Activated T-helper 9 cell treated with anti-CD3 and anti-CD28 coated beads, Interleukin-2, amount 50 U/mL, for 16 hours (primary cell): ENCODE measurements at regions not wholly inside any gene's neighbourhood (a gene's known extent, or its start where the extent isn't known, plus 50 kb on each side); places are given as distances from the start of the nearest gene placed in this dataset.

Experiments used
- DNase-seq: peaks from one replicate; pipeline ENCODE4 v3.0.0-alpha.2; 2020; ENCODE audit warnings: low read depth

DNA sequence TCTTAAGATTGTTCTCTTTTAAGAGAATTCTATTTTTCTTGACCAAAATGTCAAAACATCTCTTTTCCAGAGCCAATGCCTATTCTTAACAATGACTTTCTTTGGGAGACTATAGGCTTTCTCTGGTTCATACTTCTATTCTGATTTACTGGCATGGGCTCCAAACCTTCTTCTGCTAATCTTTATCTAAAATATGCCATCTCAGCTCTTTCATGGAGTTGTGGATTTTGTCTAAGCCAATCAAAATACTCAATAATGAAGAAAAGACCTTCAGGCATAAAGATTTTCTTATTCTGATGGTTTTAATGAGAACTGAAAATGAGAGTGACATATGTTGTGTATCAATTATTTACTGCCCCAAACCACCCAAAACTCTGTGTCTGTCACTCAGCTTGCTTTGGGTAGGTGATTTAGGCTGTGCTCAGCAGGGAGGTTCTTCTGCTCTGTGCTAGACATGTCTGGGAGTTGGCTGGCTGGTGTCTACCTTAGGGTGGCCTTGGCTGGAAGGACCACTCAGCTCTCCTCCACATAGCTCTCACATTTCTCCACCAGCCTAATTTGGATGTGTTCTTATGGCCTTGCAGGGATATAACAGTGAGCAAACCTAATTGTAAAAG, 270.8 kb downstream of the PRDM2 start:
- DNase-seq, result no peak

DNA sequence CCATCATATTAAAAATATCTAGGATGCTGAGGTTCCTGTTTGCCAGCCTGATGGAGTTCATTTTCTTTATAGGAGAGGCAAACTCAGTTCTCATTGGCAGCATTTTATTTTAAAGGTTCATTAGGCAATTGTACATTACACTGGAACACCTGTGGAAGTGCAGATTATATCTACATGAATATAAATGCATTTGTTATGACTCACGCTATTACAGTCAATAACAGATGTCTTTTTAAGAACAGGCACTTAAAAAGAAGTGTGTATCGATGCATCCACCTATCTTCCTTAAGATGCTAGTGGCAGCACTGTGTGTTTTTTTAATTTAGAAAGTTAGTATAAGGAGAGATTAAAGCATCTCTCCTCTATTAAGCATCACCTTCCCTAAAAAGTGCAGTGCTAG, 276.5 kb downstream of the PRDM2 start:
- DNase-seq, result no peak

DNA sequence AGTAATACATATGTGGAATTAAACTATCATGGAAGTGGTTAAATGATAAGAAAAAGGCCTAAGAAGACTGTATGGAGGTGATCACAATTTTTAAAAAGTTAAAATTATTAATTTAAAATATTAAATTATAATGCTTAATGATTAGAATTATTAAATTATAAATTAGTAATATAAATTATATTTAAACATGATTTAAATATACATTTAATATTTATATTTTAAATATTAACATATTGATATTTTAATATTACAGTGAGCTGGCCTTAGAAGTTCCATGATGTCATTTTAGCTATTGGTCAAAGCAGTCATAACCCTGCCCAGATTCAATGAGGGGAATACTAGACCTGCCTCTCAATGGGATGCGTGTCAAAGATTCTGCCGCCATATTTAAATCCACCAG, 281.2 kb downstream of the PRDM2 start:
- DNase-seq, result no peak

DNA sequence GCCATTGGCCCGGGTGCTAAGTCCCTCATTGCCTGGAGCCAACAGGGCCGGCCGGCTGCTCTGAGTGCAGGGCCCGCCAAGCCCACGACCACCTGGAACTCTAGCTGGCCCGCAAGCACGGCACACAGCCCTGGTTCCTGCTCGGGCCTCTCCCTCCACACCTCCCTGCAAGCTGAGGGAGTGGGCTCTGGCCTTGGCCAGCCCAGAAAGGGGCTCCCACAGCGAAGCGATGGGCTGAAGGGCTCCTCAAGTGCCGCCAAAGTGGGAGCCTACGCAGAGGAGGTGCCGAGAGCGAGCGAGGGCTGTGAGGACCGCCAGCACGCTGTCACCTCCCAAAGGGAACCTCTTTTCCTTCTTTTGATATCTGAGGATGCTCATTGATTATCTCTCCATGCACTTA, 283.4 kb downstream of the PRDM2 start:
- DNase-seq, result no peak

DNA sequence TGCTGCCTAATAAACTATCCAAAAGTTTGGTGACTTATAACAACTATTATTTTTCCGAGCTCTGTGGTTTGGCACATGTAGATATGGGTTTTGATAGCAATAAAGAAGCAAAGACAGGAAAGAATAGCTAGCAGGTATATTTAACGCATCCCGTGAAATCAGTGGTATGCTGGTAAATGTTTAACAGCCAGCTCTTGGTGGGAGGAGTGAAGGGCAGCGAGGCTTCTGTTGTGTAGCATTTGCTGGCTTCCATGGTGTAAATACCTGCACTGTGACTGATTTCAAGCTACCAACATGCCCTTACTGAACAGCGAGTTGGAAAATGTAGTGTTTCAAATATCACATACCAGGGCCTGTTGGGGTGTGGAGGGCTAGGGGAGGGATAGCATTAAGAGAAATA, 291.0 kb downstream of the PRDM2 start:
- DNase-seq, result no peak

DNA sequence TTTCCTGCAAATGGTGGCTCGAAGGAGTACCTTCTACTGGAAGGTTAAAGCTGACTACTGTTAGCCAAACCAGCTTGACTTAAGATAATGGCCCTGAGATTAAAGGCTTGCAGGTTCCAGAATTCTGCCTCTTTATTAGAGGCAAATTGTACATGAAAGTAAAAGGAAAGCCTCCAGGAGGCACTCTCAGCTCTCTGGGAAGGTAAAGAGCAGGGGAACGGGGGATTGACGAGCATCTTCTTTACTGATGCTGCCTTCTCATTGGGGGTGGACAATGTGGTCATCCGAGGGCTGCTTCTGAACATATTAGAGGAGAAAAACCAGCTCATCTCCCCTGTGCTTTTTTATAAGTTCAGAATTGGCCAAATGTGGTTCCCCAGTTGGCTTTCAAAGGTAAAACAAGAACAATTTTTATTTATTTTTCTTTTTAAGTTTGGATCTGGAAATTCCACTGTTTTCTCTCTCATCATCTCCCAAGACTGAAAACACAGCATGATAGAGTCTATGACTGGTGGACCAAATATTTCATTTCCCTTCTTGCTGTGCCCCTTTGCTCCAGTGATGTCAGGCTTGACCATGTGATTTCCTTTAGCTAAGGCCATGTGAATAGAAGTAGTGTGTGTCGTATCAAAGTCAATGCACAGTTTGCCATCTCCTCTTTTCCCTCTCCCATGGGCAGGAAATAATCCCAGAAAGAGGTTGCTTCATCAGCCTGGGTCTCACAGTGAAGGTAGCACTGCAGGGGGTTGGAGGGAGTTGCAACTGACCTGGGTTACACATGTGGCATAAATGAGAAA, 292.7 kb downstream of the PRDM2 start:
- DNase-seq, result no peak

DNA sequence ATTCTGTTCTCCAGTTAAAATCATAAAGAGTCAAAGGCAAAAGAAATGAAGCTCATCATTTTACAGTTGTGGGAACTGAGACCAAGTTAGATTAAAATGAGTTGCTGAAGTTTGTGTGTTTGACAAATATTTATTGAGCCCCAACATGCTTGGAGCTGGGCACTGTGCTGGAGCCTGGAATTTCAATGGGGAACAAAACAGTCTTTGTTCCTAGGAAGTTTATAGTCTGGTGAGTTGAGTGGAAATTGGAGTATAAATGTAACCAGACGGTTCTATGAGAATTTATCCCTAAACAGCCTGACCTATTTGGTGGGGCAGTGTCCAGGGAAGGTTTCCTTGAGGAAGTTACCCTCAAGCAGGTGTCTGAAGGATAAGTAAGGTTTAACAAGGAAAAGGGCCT, 294.4 kb downstream of the PRDM2 start:
- no peak for DNase-seq

DNA sequence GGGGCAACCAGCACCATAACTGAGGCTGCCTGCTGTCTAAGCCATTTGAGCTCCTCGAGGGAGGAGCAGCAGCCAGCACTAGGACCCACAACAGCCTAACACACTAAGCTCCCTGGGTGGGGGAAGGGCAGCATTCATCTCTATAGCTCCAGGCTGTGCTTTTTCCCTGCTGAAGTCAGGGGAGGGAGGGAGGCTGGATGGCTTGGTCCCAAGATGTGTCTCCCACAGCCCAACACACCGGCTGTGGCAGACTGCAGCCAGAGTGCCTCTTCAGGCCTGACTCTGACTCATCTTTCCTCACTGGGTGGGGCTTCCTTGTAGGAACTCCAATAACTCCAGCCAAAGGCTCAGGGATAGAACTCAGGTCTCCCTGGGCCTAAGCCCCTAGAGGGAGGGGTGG, 296.3 kb downstream of the PRDM2 start:
- DNase-seq, result no peak

DNA sequence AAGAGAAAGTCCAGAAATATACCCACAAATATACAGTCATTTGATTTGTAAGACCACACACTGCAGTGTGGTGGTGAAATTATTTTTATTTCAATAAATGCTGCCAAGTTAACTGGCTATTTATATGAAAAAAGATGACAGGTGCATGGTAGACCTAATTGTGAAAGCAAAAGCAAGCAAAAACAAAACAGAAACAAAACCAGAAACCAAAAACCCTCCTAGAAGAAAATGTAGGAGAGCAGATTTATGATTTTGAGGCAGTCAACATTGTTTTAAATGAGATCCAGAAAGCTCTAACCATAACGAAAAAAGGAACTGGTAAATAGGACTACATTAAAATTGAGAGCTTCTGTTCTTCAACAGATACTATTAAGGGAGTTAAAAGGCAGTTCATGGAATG, 303.6 kb downstream of the PRDM2 start:
- no peak for DNase-seq

DNA sequence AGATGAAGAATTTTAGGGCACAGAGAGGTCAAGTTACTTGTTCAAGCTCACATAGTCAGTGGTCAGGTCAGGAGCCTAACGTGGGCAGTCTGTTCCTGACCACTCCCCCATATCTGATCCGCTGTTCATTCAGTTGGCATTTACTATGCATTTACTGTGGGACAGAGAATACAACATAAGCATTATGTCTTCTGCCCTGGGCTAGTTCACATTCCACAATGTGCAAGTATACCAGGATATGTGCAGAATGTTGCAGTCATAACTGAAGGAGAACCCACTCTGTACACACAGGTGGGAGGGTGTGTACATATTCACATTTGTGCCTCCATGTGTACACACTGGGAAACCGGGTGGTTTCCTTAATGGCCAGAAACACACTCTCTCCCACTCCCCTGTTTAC, 309.6 kb downstream of the PRDM2 start:
- no peak for DNase-seq

DNA sequence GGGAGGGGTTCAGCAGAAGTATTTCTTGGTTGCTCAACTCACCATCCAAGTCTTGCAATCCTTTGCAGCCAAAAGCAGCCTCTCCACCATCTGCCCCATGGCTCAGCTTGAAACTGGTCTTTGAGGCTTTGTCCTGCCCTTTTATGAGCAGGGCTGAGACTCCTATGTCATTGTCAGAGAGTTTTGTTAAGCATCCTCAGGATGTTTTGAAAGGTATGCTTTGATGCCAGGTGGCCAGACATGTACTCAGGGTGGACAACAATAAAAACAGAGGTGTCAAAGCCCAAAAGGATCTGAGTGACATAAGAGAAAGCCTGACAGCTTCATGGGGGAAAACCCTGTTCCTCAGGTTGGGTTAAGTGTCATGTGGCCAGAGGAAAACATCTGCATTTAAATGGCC, 310.5 kb downstream of the PRDM2 start:
- no peak for DNase-seq

DNA sequence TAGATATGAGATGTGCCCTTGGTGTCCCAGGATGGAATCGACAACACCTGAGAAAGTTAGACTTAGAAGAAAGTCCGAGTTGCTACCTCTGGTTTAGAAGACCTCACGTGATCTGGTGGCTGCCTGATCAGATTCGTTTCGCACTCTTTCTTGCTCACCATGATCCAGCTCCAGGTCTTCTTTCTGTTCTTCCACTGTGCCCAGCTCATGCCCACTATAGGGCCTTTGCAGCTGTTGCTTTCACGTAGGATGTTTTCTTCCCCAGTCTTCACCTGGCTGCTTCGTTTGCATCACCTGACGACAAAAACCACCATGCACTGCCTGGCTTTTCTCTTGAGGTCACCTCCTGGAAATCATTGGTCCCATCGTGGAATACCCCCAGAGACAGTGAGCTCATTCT, 311.1 kb downstream of the PRDM2 start:
- DNase-seq, result no peak

DNA sequence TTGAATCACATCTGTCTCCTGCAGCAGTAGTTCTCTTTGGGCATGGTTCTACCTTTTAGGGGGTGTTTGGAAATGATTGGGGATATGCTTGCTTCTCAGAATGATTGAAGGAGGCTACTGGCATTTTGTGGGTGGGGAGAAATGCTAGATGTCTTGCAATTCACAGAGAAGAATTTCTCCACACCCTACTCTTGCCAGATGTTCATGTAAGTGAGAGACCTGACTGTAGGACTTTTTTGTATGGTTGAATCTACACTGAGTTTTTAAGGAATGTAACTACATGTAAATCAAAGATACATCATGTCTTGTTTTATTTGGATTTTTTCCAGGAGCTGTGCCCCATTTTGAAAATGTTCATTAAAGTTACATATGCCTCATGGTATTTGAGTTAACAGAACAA, 311.9 kb downstream of the PRDM2 start:
- no peak for DNase-seq

DNA sequence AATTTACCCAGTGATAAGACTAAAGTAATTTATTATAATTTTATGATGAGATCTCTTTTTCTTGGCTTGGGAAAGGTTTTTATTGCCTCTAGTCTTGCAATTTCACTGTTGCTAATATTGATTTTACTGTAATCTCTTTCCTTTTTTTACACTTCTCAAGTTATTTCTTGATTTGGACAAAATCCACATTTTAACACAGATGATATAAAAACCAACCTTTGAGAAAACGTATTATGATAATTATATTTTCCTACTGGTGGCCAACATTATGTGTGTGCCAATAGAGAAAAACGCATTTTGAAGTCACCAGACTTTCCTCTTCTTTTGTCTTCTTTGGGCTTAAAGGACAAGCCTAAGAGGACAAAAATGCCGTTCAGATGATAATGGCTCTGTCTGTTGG, 314.9 kb downstream of the PRDM2 start:
- DNase-seq, result no peak

DNA sequence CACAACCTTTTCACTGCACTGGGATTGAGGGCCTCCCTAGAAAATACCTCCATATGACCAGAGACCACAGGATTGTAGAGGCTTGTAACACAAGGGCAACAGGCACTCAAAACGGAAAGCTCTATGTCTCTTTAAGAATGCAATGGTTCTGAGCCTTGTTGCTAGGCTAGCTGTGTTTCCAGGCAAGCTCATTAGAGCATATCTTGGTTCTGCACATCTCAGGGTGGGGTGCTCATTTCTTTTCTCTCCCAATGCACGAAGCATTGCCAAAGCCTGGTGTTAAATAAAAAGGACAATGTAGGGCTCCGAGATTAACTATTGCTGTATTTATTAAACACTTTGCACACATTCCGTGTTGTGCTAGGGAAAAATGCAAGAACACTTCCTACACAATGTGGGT, 315.9 kb downstream of the PRDM2 start:
- DNase-seq, result no peak

DNA sequence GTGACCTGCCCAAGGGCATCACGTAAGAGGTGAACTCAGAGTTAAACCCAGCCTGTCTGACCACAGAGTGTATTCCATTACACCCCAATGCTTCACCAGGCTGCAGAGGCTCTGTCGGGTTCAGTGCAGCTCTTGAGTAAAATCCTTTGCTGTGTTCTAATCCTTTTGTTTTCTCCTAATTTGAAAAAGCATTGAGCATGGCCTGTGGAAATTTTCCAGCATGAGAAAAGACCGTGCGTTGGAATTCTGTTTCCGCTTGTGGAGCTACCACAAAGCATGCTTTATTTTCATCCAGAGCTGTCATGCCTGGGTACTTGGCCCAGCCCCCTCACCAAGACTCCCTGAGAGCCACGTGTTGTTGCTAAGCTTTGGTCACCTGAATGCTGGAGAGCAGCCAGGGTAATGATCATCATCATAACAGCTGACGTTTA, 317.6 kb downstream of the PRDM2 start:
- DNase-seq, result no peak

DNA sequence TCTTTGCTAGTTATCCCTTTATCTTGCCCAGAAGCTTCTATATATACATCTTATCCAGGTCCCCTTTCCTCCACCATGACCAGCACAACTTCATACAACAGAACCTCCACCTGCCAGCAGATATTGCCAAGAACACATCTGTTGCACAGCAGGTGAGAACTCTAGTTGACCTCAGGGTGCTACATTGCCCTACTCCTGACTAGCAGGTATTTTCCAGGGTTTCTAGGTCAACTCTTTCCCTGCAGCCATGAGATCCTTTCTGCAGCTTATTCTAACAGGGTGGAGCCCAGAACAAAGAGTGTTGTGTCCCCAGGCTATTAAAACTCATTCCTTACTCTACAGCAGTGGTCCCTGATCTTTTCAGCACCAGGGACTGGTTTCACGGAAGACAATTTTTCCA, 319.5 kb downstream of the PRDM2 start:
- no peak for DNase-seq

DNA sequence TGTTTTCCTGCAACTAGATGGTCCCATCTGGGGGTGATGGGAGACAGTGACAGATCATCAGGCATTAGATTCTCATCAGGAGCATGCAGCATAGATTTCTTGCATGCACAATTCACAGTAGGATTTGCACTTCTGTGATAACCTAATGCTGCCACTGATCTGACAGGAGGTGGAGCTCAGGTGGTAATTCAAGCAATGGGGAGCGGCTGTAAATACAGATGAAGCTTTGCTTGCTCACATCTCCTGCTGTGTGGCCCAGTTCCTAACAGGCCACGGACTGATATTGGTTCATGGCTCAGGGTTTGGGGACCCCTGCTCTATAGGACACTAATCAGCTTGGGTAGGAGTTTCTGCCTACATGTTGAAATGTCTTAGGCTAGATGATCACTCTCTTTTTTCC, 320.0 kb downstream of the PRDM2 start:
- no peak for DNase-seq

DNA sequence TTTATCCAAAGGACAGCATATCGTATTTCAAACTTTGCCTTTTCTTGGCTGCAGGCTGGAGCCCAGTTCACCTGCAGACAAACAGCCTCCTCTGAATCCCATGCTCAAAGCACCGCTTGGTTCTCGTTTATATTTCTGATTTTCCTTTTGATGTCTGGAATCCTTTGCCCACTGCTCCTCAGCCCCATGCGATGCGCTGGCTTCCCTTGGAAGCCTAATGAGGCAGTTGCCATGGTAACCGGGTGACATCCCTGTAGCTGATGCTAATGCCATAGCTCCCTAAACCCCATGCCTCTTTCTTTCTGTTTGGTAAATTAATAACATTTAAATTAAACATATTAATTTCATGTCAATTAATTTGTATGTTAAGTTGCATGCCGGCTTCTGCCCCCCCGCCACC, 327.1 kb downstream of the PRDM2 start:
- no peak for DNase-seq

DNA sequence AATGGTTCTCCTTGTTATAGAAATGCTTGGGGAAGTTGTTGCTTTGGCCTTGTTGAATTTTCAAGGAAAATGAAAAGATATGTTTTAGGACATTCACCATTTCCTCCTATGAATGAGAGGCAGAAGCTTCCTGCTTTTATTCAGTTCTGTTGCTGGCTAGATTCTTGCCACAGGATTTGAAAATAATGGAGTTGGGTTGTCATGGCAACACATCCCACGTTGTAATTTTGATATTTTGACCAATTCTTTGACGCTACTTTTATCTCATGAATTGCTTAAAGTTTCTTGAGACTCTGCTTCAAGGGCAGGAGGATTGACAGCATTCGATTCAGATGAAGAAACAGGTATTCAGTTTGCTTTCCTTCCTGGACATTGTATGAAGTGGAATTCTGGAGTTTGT, 331.5 kb downstream of the PRDM2 start:
- DNase-seq, result no peak

DNA sequence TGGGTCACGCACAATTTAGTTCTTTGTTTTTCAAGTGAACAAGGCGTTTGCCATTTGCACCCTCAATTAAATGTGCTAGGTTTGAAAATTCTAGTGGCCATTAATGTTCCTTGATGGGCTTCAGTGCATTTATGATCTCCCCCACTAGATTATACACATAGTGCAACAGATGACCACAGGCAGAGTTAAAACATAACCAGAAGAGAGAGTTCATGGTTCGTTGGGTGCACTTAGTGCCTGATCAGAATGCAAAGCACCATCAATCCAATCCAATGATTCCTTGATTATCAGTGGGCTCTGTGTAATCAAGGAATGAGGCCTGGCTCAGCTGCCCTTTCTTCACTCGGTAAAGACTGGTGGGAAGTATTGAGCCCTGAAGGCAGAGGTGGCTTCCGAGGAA, 334.5 kb downstream of the PRDM2 start:
- no peak for DNase-seq

DNA sequence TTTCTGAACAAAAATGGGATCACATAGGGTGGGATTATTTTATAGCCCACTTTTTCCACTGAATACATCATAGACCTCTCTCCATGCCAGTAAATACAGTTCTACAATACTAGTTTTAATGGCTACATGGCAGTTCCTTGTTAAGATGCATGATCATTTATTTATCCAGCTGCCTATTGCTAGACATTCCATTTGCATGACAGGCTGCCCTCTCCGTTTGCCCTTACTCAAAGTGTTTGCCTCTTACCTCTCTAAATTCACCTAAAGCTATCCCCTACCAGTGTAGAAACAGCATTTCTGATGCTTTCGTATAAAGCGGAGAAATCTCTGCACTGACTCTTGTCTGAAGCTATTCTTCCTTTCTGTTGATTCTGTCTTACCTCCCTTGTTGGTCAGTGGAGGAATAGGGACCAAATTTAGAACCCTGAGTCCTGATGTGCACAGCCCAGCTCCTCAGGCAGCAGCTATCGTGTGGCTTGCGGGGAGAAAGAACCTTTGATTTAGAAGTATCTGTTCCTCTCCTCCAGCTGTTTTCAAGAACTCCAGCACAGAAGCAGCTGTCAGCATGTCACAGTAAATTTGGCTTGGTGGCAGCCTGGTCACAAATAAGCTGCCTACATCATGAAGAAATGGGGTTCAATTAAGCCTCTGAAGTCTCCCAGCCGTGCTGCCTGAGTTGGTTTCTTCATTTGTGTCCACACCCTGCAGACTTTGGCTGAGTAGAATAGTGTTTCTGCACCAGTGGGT, 337.3 kb downstream of the PRDM2 start:
- DNase-seq, result no peak
